ENCODE measurements at regions not wholly inside any gene's neighbourhood (a gene's known extent, or its start where the extent isn't known, plus 50 kb on each side); places are given as distances from the start of the nearest gene placed in this dataset.
A peak's percentile ranks its signal among the peaks of the same experiment; 100 is the strongest.
"Not testable (repeated sequence)": the region's sequence is repeated elsewhere in the genome, so short reads cannot be mapped to it uniquely, and the experiment has no call there.

DNA sequence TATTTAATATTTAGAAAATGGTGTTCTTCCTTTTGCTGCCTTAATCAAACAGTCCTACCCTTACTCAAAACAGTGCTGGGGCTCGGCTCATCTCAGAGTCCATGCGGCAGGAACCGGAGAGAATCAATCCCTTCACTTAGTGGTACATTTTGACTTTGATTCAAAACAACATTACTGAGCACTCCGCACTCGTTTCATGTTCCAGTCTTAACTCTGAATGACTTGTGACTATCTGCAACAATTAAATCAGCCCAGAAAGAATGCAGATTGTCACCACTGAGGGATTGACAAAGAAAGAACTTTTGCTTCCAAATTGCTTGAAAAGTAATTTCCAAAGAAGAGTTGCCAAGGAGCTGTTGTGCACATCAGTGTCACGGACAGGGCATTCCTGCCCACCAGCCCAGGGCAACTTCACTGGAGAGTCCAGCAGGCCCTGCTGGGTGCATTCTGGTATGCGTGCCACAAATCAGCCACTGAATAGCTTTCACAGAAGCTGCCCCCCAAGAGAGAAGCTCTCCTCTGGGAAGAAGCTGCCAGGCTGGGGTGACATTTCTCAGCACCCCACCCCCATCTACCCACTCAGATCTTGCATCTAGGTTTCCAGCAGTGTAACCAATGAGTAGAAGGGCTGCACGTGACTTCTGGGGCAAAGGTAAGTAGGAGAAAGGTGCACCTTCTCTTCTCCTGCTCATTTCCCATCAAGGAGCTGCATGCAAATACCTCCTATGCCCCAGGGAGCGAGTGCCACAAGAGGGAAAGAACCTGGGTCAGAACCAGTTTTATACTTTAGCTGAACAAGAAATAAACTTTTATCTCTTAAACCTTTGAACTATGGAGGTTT, 84.6 kb upstream of the ATP8B1 start:
- DNase-seq = no peak
- intact Hi-C loops (cut with DNase I) = no loop called here

GRCh38 chr18:57885931-57886330, 82.8 kb upstream of the ATP8B1 start:
- no peak for DNase-seq
- intact Hi-C loops (cut with DNase I) = no loop called here

- intact Hi-C loops (cut with DNase I) = loop anchor here (1.0 to 2.0 kb wide), 2 partner anchors 160 to 240 kb away; no protein-coding TSS in a partner anchor
These were observed 79.3 kb upstream of the ATP8B1 start for GRCh38 chr18:57882465-57882864.

GRCh38 chr18:57881818-57882413, 78.8 kb upstream of the ATP8B1 start:
- peak; percentile 31 to 96 (median 73) for DNase-seq
- intact Hi-C loops (cut with DNase I) = loop anchor here (1.0 to 2.0 kb wide), 2 partner anchors 161 to 240 kb away; no protein-coding TSS in a partner anchor

More at GRCh38 chr18:57882465-57882864, 79.3 kb upstream of the ATP8B1 start:
- no peak for DNase-seq

- intact Hi-C loops (cut with DNase I) = loop anchor here (5.0 kb wide), 1 partner anchor 243 kb away; no protein-coding TSS in a partner anchor
- not testable (repeated sequence) for DNase-seq
These were observed 76.8 kb upstream of the ATP8B1 start for GRCh38 chr18:57879924-57880323.

DNA sequence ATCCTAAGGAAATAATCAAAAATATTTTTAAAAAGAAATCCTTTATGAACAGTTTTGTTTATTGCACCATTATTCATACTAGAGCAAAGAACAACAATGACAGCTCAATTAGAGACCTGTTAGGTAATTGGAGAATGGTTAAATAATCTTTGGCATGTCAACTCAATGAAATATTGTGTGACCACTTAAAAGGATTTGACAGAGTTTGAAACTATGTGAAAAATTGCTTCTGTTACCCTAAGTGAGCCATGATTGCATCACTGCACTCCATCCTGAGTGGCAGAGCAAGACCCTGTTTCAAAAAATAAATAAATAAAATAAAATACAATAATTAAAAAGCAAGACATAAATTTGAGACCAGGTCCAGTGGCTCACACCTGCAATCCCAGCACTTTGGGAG, 66.1 kb upstream of the ATP8B1 start:
- DNase-seq = no peak
- intact Hi-C loops (cut with DNase I) = no loop called here

GRCh38 chr18:57866355-57866754, 63.2 kb upstream of the ATP8B1 start:
- intact Hi-C loops (cut with DNase I) = no loop called here

GRCh38 chr18:57864615-57865121, 61.6 kb upstream of the ATP8B1 start:
- no peak for DNase-seq
- intact Hi-C loops (cut with DNase I) = no loop called here

More at GRCh38 chr18:57866355-57866754, 63.2 kb upstream of the ATP8B1 start:
- DNase-seq = no peak

DNA sequence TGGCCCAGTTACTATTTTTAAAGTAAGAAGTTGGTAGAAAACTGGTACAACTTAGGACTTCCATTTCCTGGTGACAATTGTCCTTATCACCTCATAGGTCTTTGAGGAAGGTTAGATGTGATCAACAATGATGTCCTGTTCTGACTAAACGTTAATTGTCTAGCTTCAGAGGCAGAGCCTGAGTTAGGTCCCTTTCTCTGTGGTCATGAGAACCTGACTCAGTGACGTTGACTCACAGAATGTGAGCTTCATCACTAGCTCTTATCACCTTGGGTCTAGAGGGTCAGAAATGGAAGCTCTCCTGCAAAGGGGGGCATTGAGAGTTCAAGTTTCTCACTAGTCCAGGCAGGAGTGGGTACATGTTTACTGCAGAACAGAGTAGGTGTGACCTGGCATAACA, 60.6 kb upstream of the ATP8B1 start:
- intact Hi-C loops (cut with DNase I) = no loop called here
- no peak for DNase-seq

- intact Hi-C loops (cut with DNase I) = no loop called here
- DNase-seq = no peak
These were observed 56.2 kb upstream of the ATP8B1 start for GRCh38 chr18:57859314-57859713.

- intact Hi-C loops (cut with DNase I) = no loop called here
- no peak for DNase-seq
These were observed 53.6 kb upstream of the ATP8B1 start for GRCh38 chr18:57856557-57857280.

- DNase-seq = no peak
- intact Hi-C loops (cut with DNase I) = no loop called here
These were observed 53.0 kb upstream of the ATP8B1 start for GRCh38 chr18:57856128-57856527.

GRCh38 chr18:57855551-57855950, 52.4 kb upstream of the ATP8B1 start:
- intact Hi-C loops (cut with DNase I) = no loop called here
- DNase-seq = no peak

- intact Hi-C loops (cut with DNase I) = no loop called here
- DNase-seq = no peak
These were observed 51.6 kb upstream of the ATP8B1 start for GRCh38 chr18:57854726-57855125.

DNA sequence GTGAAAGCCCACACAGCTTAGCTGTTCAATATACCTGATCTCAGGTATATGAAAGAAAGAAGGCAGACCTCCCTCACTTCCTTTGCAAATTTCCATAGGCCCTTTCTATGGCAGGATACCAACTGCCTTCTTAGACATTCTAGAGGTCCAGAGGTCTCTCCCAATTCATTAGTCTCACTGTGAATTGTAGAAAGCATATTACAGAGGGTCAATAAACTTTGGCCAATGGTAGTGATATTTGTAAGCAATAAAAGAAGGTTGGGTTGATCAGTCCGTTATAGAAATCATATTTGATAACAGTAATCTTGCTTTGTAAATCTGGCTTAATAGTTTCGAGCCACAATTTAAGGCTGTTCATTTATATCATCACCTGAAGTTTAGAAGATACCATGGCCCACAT, 50.7 kb upstream of the ATP8B1 start:
- intact Hi-C loops (cut with DNase I) = no loop called here
- DNase-seq = no peak

DNA sequence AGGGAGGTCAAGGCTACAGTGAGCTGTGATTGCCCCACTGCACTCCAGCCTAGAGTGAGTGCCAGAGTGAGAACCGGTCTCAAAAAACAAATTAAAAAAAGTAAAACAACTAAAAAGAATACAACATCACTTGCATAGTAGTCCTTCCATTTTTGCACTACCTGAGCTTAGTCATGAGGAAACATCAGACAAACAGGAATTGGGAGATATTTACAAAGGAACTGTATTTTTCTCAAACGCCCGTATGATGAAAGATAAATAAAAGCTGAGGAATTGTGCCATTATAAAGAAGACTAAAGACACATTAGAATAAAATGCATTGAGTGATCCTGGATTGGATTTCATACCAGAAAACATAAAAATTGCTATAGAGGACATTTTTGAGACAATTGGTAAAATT, 50.0 kb upstream of the ATP8B1 start:
- intact Hi-C loops (cut with DNase I) = no loop called here
- no peak for DNase-seq

All from posterior cingulate gyrus (tissue), 11 donors.